ENCODE measurements at regions not wholly inside any gene's neighbourhood (a gene's known extent, or its start where the extent isn't known, plus 50 kb on each side); places are given as distances from the start of the nearest gene placed in this dataset.

DNA sequence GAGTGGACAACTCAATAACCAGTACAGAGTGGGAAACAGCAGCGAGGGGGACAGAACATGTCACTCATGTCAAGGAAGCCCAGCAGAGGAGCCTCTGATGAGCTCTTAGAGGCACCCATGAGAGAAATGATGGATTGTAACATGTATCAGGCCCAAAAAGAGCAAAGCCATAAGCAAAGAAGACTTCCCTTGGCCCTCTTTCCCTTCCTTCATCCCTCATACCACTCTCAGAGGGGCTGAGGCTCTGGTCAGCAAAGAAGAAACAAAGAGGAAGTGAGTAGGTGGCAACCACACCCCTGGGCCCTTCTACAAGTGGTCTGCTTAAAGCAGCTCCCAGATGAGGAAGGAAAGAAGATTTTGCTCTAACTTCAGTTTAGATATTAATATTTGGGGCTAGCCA, 112.8 kb downstream of the CDC42EP3 start (continued):
- TF ChIP-seq RREB1 (CRISPR knock-in tag; IDR thresholded peaks at IDR 0.05), result no peak
- TF ChIP-seq ZBTB26 (CRISPR knock-in tag; IDR thresholded peaks at IDR 0.05), result no peak
- TF ChIP-seq NBN (IDR thresholded peaks at IDR 0.05; ENCODE audit: low read depth), result no peak
- TF ChIP-seq FOXP1 (CRISPR knock-in tag; IDR thresholded peaks at IDR 0.05), result no peak
- TF ChIP-seq, protein P1, sequence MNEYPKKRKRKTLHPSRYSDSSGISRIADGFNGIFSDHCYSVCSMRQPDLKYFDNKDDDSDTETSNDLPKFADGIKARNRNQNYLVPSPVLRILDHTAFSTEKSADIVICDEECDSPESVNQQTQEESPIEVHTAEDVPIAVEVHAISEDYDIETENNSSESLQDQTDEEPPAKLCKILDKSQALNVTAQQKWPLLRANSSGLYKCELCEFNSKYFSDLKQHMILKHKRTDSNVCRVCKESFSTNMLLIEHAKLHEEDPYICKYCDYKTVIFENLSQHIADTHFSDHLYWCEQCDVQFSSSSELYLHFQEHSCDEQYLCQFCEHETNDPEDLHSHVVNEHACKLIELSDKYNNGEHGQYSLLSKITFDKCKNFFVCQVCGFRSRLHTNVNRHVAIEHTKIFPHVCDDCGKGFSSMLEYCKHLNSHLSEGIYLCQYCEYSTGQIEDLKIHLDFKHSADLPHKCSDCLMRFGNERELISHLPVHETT (CRISPR knock-in tag; conservative IDR thresholded peaks at IDR 0.05 in 1 of 2, IDR thresholded peaks at IDR 0.05 in 1 of 2), result 0 out of 4 replicates have a peak, but pooled peaks of 1 of the 2 experiments have one; percentile 37
- TF ChIP-seq ELF1 (tag; IDR thresholded peaks at IDR 0.05), result no peak
- no peak for TF ChIP-seq CHCHD3 (CRISPR knock-in tag; IDR thresholded peaks at IDR 0.05)
- TF ChIP-seq KDM1A (IDR thresholded peaks at IDR 0.05), result no peak
- no peak for TF ChIP-seq POLR2H (tag; IDR thresholded peaks at IDR 0.05; ENCODE audit: low read depth)
- no peak for TF ChIP-seq KAT8 (IDR thresholded peaks at IDR 0.05; ENCODE audit: low read depth)
- TF ChIP-seq TBL1XR1 (IDR thresholded peaks at IDR 0.05; ENCODE audit: low read length in 2 of 2), result no peak
- TF ChIP-seq ZC3H4 (CRISPR knock-in tag; IDR thresholded peaks at IDR 0.05; ENCODE audit: borderline replicate concordance), result no peak
- no peak for TF ChIP-seq STAT5A (IDR thresholded peaks at IDR 0.05; ENCODE audit: borderline replicate concordance, low read length)
- TF ChIP-seq PURB (CRISPR knock-in tag; IDR thresholded peaks at IDR 0.05; ENCODE audit: low read depth), result no peak
- TF ChIP-seq ZNF695 (CRISPR knock-in tag; IDR thresholded peaks at IDR 0.05), result 0 out of 2 replicates have a peak, but pooled peaks have one; percentile 41
- peak; percentile 60; the same call in 1 of the 2 replicates for TF ChIP-seq KLF6 (CRISPR knock-in tag; IDR thresholded peaks at IDR 0.05; ENCODE audit: borderline replicate concordance)
- TF ChIP-seq, protein P2, sequence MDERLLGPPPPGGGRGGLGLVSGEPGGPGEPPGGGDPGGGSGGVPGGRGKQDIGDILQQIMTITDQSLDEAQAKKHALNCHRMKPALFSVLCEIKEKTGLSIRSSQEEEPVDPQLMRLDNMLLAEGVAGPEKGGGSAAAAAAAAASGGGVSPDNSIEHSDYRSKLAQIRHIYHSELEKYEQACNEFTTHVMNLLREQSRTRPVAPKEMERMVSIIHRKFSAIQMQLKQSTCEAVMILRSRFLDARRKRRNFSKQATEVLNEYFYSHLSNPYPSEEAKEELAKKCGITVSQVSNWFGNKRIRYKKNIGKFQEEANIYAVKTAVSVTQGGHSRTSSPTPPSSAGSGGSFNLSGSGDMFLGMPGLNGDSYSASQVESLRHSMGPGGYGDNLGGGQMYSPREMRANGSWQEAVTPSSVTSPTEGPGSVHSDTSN (CRISPR knock-in tag; IDR thresholded peaks at IDR 0.05; ENCODE audit: low read depth), result no peak
- TF ChIP-seq, protein P2 (tag; conservative IDR thresholded peaks at IDR 0.05; ENCODE audit: low read depth), result no peak
- TF ChIP-seq SP1 (CRISPR knock-in tag; IDR thresholded peaks at IDR 0.05), result no peak

Data from K562 (cell line).